IMR-90 (cell line): ENCODE measurements at regions not wholly inside any gene's neighbourhood (a gene's known extent, or its start where the extent isn't known, plus 50 kb on each side); places are given as distances from the start of the nearest gene placed in this dataset.

Source experiments
- CHD1 ChIP-seq: IDR thresholded peaks from 2 replicates; pipeline ENCODE4 v1.6.1; 2012; ENCODE audit warnings: low read depth, low read length, improper control_type of control experiment
- MAFK ChIP-seq: IDR thresholded peaks from 2 replicates; pipeline ENCODE4 v1.6.1; 2012; ENCODE audit warnings: low read depth, low read length, improper control_type of control experiment
- MAZ ChIP-seq: IDR thresholded peaks from 2 replicates; pipeline ENCODE4 v1.6.1; 2012; ENCODE audit warnings: low read depth, mild to moderate bottlenecking, low read length, improper control_type of control experiment, moderate library complexity, borderline replicate concordance
- POLR2A ChIP-seq: IDR thresholded peaks from 2 replicates; pipeline ENCODE4 v1.6.1; 2012; ENCODE audit warnings: mild to moderate bottlenecking, low read depth, low read length
- USF2 ChIP-seq: fragments of 150-350 bp; IDR thresholded peaks from 2 replicates; pipeline ENCODE4 v1.6.1; 2017; ENCODE audit warnings: mild to moderate bottlenecking, antibody characterized with exemption, low read length, low read depth
- TF ChIP-seq, protein P1 (sequence below): conservative IDR thresholded peaks from 2 replicates; pipeline ENCODE4 v1.5.1; 2012; ENCODE audit warnings: mild to moderate bottlenecking, low read depth, low read length, improper control_type of control experiment

DNA sequence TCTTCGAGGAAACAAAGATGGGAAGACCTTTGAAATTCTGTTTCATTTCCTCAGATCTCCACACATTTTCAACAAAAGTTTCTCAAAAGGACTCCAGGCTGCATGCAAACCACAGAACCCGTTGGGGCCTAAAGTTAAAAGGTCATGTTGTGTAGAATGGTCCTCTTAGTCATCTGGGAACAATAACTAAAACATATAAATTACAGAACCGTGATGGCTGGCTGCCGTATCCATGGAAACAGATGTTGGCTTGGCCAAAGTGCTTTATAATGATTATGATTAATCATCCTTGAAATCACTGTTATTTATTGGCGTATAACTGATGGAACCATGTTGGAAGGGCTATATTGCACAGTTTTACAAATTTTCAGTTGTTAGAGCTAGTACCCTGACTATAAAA lies 182.8 kb upstream of the CRIM1 start:
- TF ChIP-seq, protein P1, sequence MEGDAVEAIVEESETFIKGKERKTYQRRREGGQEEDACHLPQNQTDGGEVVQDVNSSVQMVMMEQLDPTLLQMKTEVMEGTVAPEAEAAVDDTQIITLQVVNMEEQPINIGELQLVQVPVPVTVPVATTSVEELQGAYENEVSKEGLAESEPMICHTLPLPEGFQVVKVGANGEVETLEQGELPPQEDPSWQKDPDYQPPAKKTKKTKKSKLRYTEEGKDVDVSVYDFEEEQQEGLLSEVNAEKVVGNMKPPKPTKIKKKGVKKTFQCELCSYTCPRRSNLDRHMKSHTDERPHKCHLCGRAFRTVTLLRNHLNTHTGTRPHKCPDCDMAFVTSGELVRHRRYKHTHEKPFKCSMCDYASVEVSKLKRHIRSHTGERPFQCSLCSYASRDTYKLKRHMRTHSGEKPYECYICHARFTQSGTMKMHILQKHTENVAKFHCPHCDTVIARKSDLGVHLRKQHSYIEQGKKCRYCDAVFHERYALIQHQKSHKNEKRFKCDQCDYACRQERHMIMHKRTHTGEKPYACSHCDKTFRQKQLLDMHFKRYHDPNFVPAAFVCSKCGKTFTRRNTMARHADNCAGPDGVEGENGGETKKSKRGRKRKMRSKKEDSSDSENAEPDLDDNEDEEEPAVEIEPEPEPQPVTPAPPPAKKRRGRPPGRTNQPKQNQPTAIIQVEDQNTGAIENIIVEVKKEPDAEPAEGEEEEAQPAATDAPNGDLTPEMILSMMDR: no peak
- TF ChIP-seq POLR2A: no peak
- no peak for TF ChIP-seq MAFK
- no peak for TF ChIP-seq MAZ
- TF ChIP-seq USF2: no peak
- TF ChIP-seq CHD1: no peak
